WERI-Rb-1 (cell line): ENCODE measurements at regions not wholly inside any gene's neighbourhood (a gene's known extent, or its start where the extent isn't known, plus 50 kb on each side); places are given as distances from the start of the nearest gene placed in this dataset.

Experiments used
- DNase-seq: peaks from one replicate; pipeline ENCODE4 v3.0.0-alpha.2; 2020
- H3K27ac ChIP-seq: fragments of 250-450 bp; sonication (Bioruptor Pico); 2 replicates; pipeline ENCODE4 v1.5.1; 2020; ENCODE audit warnings: mild to moderate bottlenecking, moderate library complexity
- H3K27me3 ChIP-seq: fragments of 250-450 bp; sonication (Bioruptor Pico); 2 replicates; pipeline ENCODE4 v1.5.1; 2021; ENCODE audit warnings: mild to moderate bottlenecking, low read depth, moderate library complexity; ENCODE audit not compliant: insufficient read depth, severe bottlenecking
- H3K36me3 ChIP-seq: fragments of 250-450 bp; sonication (Bioruptor Pico); 2 replicates; pipeline ENCODE4 v1.5.1; 2020; ENCODE audit warnings: mild to moderate bottlenecking, moderate library complexity
- H3K4me3 ChIP-seq: 2 replicates; pipeline ENCODE4 v1.5.1; 2011; ENCODE audit warnings: low read depth, mild to moderate bottlenecking, control low read depth, low read length
- H3K9me3 ChIP-seq: fragments of 250-450 bp; sonication (Bioruptor Pico); 2 replicates; pipeline ENCODE4 v1.5.1; 2021; ENCODE audit warnings: mild to moderate bottlenecking, moderate library complexity; ENCODE audit not compliant: severe bottlenecking
- TF ChIP-seq, protein P1 (sequence below): IDR thresholded peaks from 2 replicates; pipeline ENCODE4 v1.5.1; 2011; ENCODE audit warnings: low read depth, mild to moderate bottlenecking, control low read depth, inconsistent platforms, low read length

DNA sequence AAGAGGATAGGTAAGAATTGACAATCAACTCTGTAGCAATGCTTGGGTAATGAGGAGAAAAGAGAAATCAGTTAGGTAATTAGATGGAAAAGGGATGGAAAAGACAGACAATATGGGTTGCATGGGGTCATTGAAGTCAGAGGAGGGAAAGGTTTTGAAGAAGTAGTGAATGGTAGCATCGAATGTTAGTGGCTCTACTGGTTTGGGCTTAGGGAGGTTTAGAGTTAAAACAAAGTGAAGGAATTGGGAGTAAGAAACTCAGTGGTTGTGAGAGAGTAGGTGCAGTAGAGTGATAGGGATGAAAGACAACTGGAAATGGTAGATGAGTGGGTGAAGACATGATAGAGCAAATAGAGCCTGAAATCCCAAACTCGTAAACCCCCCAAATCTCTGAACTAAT lies 140.1 kb upstream of the ZFP64 start:
- H3K27me3 ChIP-seq, result peaks cover 53% of the 10 kb centered on the region
- TF ChIP-seq, protein P1, sequence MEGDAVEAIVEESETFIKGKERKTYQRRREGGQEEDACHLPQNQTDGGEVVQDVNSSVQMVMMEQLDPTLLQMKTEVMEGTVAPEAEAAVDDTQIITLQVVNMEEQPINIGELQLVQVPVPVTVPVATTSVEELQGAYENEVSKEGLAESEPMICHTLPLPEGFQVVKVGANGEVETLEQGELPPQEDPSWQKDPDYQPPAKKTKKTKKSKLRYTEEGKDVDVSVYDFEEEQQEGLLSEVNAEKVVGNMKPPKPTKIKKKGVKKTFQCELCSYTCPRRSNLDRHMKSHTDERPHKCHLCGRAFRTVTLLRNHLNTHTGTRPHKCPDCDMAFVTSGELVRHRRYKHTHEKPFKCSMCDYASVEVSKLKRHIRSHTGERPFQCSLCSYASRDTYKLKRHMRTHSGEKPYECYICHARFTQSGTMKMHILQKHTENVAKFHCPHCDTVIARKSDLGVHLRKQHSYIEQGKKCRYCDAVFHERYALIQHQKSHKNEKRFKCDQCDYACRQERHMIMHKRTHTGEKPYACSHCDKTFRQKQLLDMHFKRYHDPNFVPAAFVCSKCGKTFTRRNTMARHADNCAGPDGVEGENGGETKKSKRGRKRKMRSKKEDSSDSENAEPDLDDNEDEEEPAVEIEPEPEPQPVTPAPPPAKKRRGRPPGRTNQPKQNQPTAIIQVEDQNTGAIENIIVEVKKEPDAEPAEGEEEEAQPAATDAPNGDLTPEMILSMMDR, result no peak
- no peak overlapping the region for H3K27ac ChIP-seq
- no peak for DNase-seq
- no peaks in the 10 kb centered on the region for H3K36me3 ChIP-seq
- H3K9me3 ChIP-seq, result no peaks in the 10 kb centered on the region
- no peak overlapping the region for H3K4me3 ChIP-seq

DNA sequence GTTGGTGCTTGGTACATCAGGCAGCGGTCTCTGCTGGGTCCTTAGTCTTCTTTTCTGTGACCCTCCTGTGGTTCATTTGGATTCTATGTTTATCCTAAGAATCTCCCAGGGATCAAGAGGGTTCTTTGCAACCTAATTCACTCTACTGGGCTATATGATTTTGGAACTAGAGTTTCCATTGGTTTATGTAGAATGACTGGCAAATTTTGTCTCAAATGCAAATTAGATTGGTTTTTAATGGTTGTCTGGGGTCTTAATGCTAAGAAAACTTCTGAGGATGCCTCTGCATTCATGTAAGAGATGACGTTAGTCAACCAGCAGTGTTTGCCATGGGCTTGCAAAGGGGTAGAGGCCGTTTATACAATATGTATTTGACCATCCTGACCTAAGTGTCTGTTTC lies 129.8 kb upstream of the ZFP64 start:
- H3K36me3 ChIP-seq, result no peaks in the 10 kb centered on the region
- TF ChIP-seq, protein P1, result no peak
- DNase-seq, result no peak
- H3K9me3 ChIP-seq, result no peaks in the 10 kb centered on the region
- H3K27me3 ChIP-seq, result peaks cover 54% of the 10 kb centered on the region
- no peak overlapping the region for H3K4me3 ChIP-seq
- no peak overlapping the region for H3K27ac ChIP-seq

DNA sequence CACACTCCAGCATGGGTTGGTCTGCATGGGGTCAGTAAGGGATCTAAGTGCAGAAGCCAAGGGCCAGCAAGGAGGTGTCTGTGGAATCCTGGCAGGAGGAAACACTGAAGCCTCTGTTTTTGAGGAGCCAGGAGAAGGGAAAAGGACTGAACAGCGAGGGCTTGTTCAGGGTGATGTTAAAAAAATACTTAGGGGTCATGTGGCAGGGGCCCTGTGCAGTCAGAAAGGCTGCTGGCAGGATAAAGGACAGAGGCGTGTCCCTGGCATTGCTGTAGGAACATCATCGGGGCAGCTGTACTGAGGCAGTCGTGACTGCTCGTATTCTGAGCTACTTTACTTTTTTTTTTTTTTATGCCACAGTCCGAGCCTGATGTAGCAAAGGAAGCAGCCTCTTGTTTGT lies 127.1 kb upstream of the ZFP64 start:
- Histone ChIP-seq H3K27me3 (peaks cover 62% of the 10 kb centered on the region), H3K36me3 (no peaks in the 10 kb centered on the region), H3K4me3 (no peak overlapping the region), H3K9me3 (no peaks in the 10 kb centered on the region), H3K27ac (no peak overlapping the region)
- DNase-seq, result no peak
- TF ChIP-seq, protein P1, result no peak

DNA sequence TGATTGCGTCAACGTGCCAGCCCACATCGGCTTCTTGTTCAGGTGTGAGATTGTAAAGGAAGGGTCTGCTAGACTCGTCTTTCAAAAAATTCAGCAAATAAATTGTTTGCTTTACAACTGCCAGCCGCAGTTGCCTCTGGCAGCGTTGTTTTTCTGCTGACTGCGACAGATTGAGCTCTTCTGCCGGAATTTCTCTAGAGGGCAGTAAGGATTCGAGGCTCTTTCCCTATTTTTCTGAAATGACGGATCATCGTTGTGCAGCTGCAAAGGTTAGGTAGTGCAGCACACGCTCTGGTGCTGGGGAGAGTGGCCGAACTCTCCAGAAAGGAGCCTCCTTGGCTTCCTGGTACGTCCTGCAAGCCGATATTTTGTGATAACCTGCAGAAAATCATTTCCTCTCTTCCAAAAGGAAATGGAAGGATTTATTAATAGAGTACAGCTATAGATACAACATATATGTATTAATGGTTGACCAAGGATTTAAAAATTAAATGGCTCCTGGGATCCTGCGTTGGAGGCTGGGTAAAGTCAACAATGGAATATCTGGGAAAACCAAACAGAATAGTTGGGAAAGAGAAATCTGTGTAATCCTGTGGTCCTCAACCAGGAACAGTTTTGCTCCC lies 121.9 kb upstream of the ZFP64 start:
- no peak overlapping the region for H3K4me3 ChIP-seq
- peaks cover 59% of the 10 kb centered on the region for H3K27me3 ChIP-seq
- no peaks in the 10 kb centered on the region for H3K9me3 ChIP-seq
- TF ChIP-seq, protein P1, result no peak
- no peak overlapping the region for H3K27ac ChIP-seq
- peak; percentile 7 for DNase-seq
- H3K36me3 ChIP-seq, result no peaks in the 10 kb centered on the region

DNA sequence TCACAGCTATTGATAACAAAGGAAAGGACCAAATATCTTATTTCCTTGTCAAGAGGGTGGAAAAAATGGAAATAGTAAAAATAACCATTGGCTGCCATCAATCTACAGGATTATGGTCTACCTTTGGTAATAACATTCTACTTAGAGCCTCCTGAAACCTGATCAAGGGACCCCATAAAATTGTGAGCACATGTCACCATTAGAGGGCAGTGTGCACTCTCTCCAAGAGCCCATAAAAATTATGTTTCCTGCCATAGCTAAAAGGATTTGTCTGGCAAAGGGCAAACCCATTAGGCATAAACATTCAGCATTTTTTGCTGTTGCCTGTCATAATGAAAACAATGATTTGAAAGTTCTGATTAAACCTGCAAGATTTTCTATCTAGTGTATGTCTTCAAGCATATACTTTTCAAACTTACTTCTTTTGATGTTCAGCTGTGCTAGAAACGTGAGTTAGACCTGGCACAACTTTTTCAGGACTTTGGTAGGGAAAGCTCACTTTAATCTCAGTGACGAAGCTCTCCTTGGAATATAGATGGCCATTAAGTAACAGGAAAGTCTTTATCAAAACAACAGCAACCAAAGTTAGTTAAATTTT lies 120.7 kb upstream of the ZFP64 start:
- TF ChIP-seq, protein P1, result peak; percentile 65
- Histone ChIP-seq H3K4me3 (no peak overlapping the region), H3K27ac (no peak overlapping the region), H3K9me3 (no peaks in the 10 kb centered on the region), H3K27me3 (peaks cover 63% of the 10 kb centered on the region), H3K36me3 (no peaks in the 10 kb centered on the region)
- DNase-seq, result peak; percentile 40
